IMR-90 (cell line): ENCODE measurements at regions not wholly inside any gene's neighbourhood (a gene's known extent, or its start where the extent isn't known, plus 50 kb on each side); places are given as distances from the start of the nearest gene placed in this dataset.

Source experiments
- ATAC-seq: fragments of 200-7000 bp; cut with Tn5 transposase; 2 replicates; pipeline ENCODE4 v1.9.1; 2020; ENCODE audit warnings: low read depth, mild to moderate bottlenecking, moderate library complexity
- BruUV-seq: library from RNA; stranded (reverse); fragments of 400-500 nt; replicated peaks from 2 replicates; lab custom pipeline; 2021; lab: Mats Ljungman, UMichigan
- CTCF ChIA-PET: fragments of 300-600 bp; formaldehyde crosslinking; extraction: SDS; loops from one replicate; lab custom pipeline; 2021; ENCODE audit warnings: antibody characterized with exemption; lab: Yijun Ruan, JAX
- POLR2A ChIA-PET: fragments of 300-600 bp; sonication (Branson Sonifier 250); formaldehyde crosslinking; loops from one replicate; lab custom pipeline; 2022; ENCODE audit warnings: antibody characterized with exemption; ENCODE audit not compliant: unreplicated experiment; lab: Charles Lee
- DNase-seq: peaks from one replicate; pipeline ENCODE4 v3.0.0; 2013
- H2AFZ ChIP-seq: replicated peaks from 2 replicates; pipeline ENCODE3; 2013; ENCODE audit warnings: low read length, mild to moderate bottlenecking; ENCODE audit not compliant: poor library complexity
- H2AK5ac ChIP-seq: 2 replicates; pipeline ENCODE4 v1.6.1; 2013; ENCODE audit warnings: low read depth, low read length, inconsistent platforms
- H2AK9ac ChIP-seq: replicated peaks from 2 replicates; pipeline ENCODE3; 2013; ENCODE audit warnings: mild to moderate bottlenecking, low read depth, low read length, moderate library complexity; ENCODE audit not compliant: poor library complexity
- H2BK120ac ChIP-seq: 2 replicates; pipeline ENCODE4 v1.6.1; 2013; ENCODE audit warnings: low read depth, low read length, inconsistent platforms
- H2BK15ac ChIP-seq: 3 replicates; pipeline ENCODE4 v1.6.1; 2013; ENCODE audit warnings: low read depth, low read length, inconsistent platforms
- H2BK20ac ChIP-seq: 2 replicates; pipeline ENCODE4 v1.6.1; 2013; ENCODE audit warnings: low read depth, mild to moderate bottlenecking, inconsistent platforms, low read length, moderate library complexity
- H2BK5ac ChIP-seq: 2 replicates; pipeline ENCODE4 v1.6.1; 2013; ENCODE audit warnings: mild to moderate bottlenecking, low read depth, low read length, inconsistent platforms; ENCODE audit not compliant: poor library complexity, severe bottlenecking
- H3K14ac ChIP-seq: replicated peaks from 2 replicates; pipeline ENCODE4 v1.6.1; 2013; ENCODE audit warnings: low read depth, low read length, inconsistent platforms
- H3K18ac ChIP-seq: 2 replicates; pipeline ENCODE4 v1.6.1; 2013; ENCODE audit warnings: low read depth, low read length, control low read depth
- H3K23ac ChIP-seq: 2 replicates; pipeline ENCODE4 v1.6.1; 2013; ENCODE audit warnings: low read depth, low read length, inconsistent platforms
- H3K27ac ChIP-seq: 2 replicates; pipeline ENCODE4 v1.5.1; 2013; ENCODE audit warnings: mild to moderate bottlenecking, control low read depth, low read length; ENCODE audit not compliant: insufficient read depth
- H3K27me3 ChIP-seq: 2 replicates; pipeline ENCODE4 v1.6.1; 2013; ENCODE audit warnings: low read length; ENCODE audit not compliant: control insufficient read depth, insufficient read depth
- H3K36me3 ChIP-seq: 2 replicates; pipeline ENCODE4 v1.6.1; 2013; ENCODE audit warnings: low read length, mixed read lengths; ENCODE audit not compliant: control insufficient read depth, insufficient read depth
- H3K4ac ChIP-seq: 2 replicates; pipeline ENCODE4 v1.6.1; 2013; ENCODE audit warnings: low read depth, low read length, inconsistent platforms
- H3K4me1 ChIP-seq: 2 replicates; pipeline ENCODE4 v1.6.1; 2013; ENCODE audit warnings: low read length, mixed read lengths; ENCODE audit not compliant: control insufficient read depth, insufficient read depth
- H3K4me2 ChIP-seq: 2 replicates; pipeline ENCODE4 v1.6.1; 2013; ENCODE audit warnings: low read depth, mild to moderate bottlenecking, control low read depth, low read length, moderate library complexity
- H3K4me3 ChIP-seq: 2 replicates; pipeline ENCODE4 v1.5.1; 2013; ENCODE audit warnings: low read depth, mild to moderate bottlenecking, control low read depth, low read length, moderate library complexity; ENCODE audit not compliant: insufficient read depth
- H3K56ac ChIP-seq: 2 replicates; pipeline ENCODE4 v1.6.1; 2013; ENCODE audit warnings: low read length, inconsistent platforms; ENCODE audit not compliant: insufficient read depth; ENCODE audit errors: extremely low read depth
- H3K79me1 ChIP-seq, 2 experiments: 2 replicates each; pipeline ENCODE4 v1.6.1; 2013; ENCODE audit warnings: low read length in 2 of 2, inconsistent platforms in 1 of 2, low read depth in 1 of 2
- H3K9ac ChIP-seq: 2 replicates; pipeline ENCODE4 v1.6.1; 2013; ENCODE audit warnings: low read depth, low read length, control low read depth
- H3K9me1 ChIP-seq: 2 replicates; pipeline ENCODE4 v1.6.1; 2013; ENCODE audit warnings: low read length, inconsistent platforms; ENCODE audit not compliant: insufficient read depth
- H3K9me3 ChIP-seq: 2 replicates; pipeline ENCODE4 v1.6.1; 2013; ENCODE audit warnings: low read length; ENCODE audit not compliant: control insufficient read depth, insufficient read depth
- H4K20me1 ChIP-seq: 2 replicates; pipeline ENCODE4 v1.6.1; 2013; ENCODE audit warnings: low read length, inconsistent platforms; ENCODE audit not compliant: insufficient read depth
- H4K5ac ChIP-seq: 2 replicates; pipeline ENCODE4 v1.6.1; 2013; ENCODE audit warnings: mild to moderate bottlenecking, low read depth, low read length, control low read depth
- H4K8ac ChIP-seq, 2 experiments: 2 replicates each; pipeline ENCODE4 v1.6.1; 2013; ENCODE audit warnings: low read depth in 2 of 2, low read length in 2 of 2, control low read depth in 1 of 2, inconsistent platforms in 1 of 2
- H4K91ac ChIP-seq: 2 replicates; pipeline ENCODE4 v1.6.1; 2013; ENCODE audit warnings: low read depth, low read length, inconsistent platforms; ENCODE audit not compliant: insufficient read depth
- BHLHE40 ChIP-seq: fragments of 150-350 bp; IDR thresholded peaks from 2 replicates; pipeline ENCODE4 v1.6.1; 2016; ENCODE audit warnings: mild to moderate bottlenecking, low read depth, low read length
- CEBPB ChIP-seq: IDR thresholded peaks from 2 replicates; pipeline ENCODE4 v1.6.1; 2012; ENCODE audit warnings: low read depth, low read length, improper control_type of control experiment
- CHD1 ChIP-seq: IDR thresholded peaks from 2 replicates; pipeline ENCODE4 v1.6.1; 2012; ENCODE audit warnings: low read depth, low read length, improper control_type of control experiment
- CTCF ChIP-seq: conservative IDR thresholded peaks from 2 replicates; pipeline ENCODE4 v1.5.1; 2012; ENCODE audit warnings: mild to moderate bottlenecking, low read depth, low read length, improper control_type of control experiment
- ELK1 ChIP-seq: fragments of 150-350 bp; IDR thresholded peaks from 2 replicates; pipeline ENCODE4 v1.6.1; 2016; ENCODE audit warnings: low read depth, mild to moderate bottlenecking, low read length, moderate library complexity, borderline replicate concordance
- FOS ChIP-seq: fragments of 150-350 bp; IDR thresholded peaks from 2 replicates; pipeline ENCODE4 v1.6.1; 2016; ENCODE audit warnings: low read depth, low read length
- MAFK ChIP-seq: IDR thresholded peaks from 2 replicates; pipeline ENCODE4 v1.6.1; 2012; ENCODE audit warnings: low read depth, low read length, improper control_type of control experiment
- MAZ ChIP-seq: IDR thresholded peaks from 2 replicates; pipeline ENCODE4 v1.6.1; 2012; ENCODE audit warnings: low read depth, mild to moderate bottlenecking, low read length, improper control_type of control experiment, moderate library complexity, borderline replicate concordance
- NFE2L2 ChIP-seq: fragments of 150-350 bp; IDR thresholded peaks from 2 replicates; pipeline ENCODE4 v1.6.1; 2016; ENCODE audit warnings: low read depth, mild to moderate bottlenecking, low read length
- RAD21 ChIP-seq: IDR thresholded peaks from 2 replicates; pipeline ENCODE4 v1.6.1; 2012; ENCODE audit warnings: low read length, improper control_type of control experiment
- RCOR1 ChIP-seq: IDR thresholded peaks from 2 replicates; pipeline ENCODE4 v1.6.1; 2012; ENCODE audit warnings: mild to moderate bottlenecking, low read length, improper control_type of control experiment; ENCODE audit not compliant: insufficient replicate concordance
- RFX5 ChIP-seq: IDR thresholded peaks from 2 replicates; pipeline ENCODE4 v1.8.0; 2012; ENCODE audit warnings: low read depth, mild to moderate bottlenecking, low read length, moderate library complexity
- WGBS, 2 experiments: methylation state at CpG; one replicate each; pipeline versions ENCODE4 v1.1.5 to v1.1.7; 2013; ENCODE audit warnings: missing lambda C conversion rate in 2 of 2; ENCODE audit not compliant: insufficient read length in 1 of 2; ENCODE audit errors: extremely low coverage in 2 of 2; 5-methylcytosine and 5-hydroxymethylcytosine counted together
- dilution Hi-C: fragments of 300-500 bp; cut with HindIII; formaldehyde crosslinking; loops from one replicate; pipeline ENCODE4 v1.14.3; 2018; ENCODE audit warnings: low sequenced_read_pairs; ENCODE audit not compliant: unreplicated experiment
- in situ Hi-C: fragments of 300-500 bp; cut with MboI; formaldehyde crosslinking; loops from 3 replicates; pipeline ENCODE4 v1.14.3; 2019; ENCODE audit warnings: low sequenced_read_pairs, inconsistent platforms, mixed read lengths
- intact Hi-C: fragments of 100-400 bp; cut with micrococcal nuclease; formaldehyde crosslinking; loops from 2 replicates; pipeline ENCODE4 v1.10.0; 2022

DNA sequence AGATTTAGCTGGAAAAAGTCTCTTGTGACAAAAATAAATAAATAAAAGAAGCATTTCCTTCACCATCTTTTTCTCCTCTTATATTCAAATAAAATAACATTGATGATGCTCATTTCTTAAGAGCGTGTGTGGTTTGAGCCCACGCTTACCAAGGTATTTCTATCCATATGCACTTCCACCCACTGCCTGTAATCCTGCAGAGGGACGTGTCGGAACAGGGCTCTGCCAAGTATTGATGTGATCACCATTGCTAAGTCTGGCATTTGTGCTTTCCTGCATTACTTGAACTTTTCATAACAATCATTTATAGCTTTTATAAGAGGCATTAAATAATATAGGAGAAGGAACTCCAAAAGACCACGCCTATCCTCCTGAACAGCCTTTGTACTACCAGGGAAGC is 107.6 kb downstream of the SHANK2 start:
- CTCF ChIA-PET = no interaction called here
- H3K18ac ChIP-seq = no peak overlapping the region
- DNase-seq (no peak), ATAC-seq (no peak)
- dilution Hi-C loops (no loop called here), intact Hi-C loops (no loop called here), in situ Hi-C loops (no loop called here)
- H2BK15ac ChIP-seq = no peak overlapping the region
- H3K9ac ChIP-seq = no peak overlapping the region
- H2AFZ ChIP-seq = no peak overlapping the region
- H3K79me1 ChIP-seq = no peaks in the 10 kb centered on the region
- no peak overlapping the region for H2BK20ac ChIP-seq
- POLR2A ChIA-PET = no interaction called here
- peaks cover 2% of the 10 kb centered on the region; the same call in 1 of the 2 replicates for H3K36me3 ChIP-seq
- no peak overlapping the region for H3K4me2 ChIP-seq
- BruUV-seq = no TSS peak
- H3K9me1 ChIP-seq = no peaks in the 10 kb centered on the region; the same call in 1 of the 2 replicates
- H3K14ac ChIP-seq = no peak overlapping the region
- H3K4ac ChIP-seq = no peak overlapping the region
- H3K9me3 ChIP-seq = no peaks in the 10 kb centered on the region; the same call in 1 of the 2 replicates
- H3K27me3 ChIP-seq = no peaks in the 10 kb centered on the region
- H3K4me1 ChIP-seq = no peaks in the 10 kb centered on the region; the same call in 1 of the 2 replicates
- H3K27ac ChIP-seq = no peak overlapping the region
- no peak overlapping the region for H4K8ac ChIP-seq
- no peak overlapping the region for H3K56ac ChIP-seq
- H4K91ac ChIP-seq = no peak overlapping the region
- H2AK5ac ChIP-seq = no peak overlapping the region
- H3K4me3 ChIP-seq = no peak overlapping the region
- H4K5ac ChIP-seq = no peak overlapping the region
- no peak overlapping the region for H2BK5ac ChIP-seq
- H3K23ac ChIP-seq = no peak overlapping the region
- TF ChIP-seq MAFK (no peak), RCOR1 (no peak), RFX5 (no peak), ELK1 (no peak), MAZ (no peak), RAD21 (no peak), CEBPB (no peak), CTCF (no peak), BHLHE40 (no peak), CHD1 (no peak), NFE2L2 (no peak), FOS (no peak)
- WGBS, 2 experiments = 100% methylated on average over 2 of the region's 5 CpGs; no CpG with 5 or more reads in 1 of the 2 experiments
- no peaks in the 10 kb centered on the region; the same call in 1 of the 2 replicates for H4K20me1 ChIP-seq
- no peak overlapping the region for H2BK120ac ChIP-seq
- H2AK9ac ChIP-seq = no peak overlapping the region
